GM18517 (cell line): ENCODE measurements at regions not wholly inside any gene's neighbourhood (a gene's known extent, or its start where the extent isn't known, plus 50 kb on each side); places are given as distances from the start of the nearest gene placed in this dataset.

Experiments used
- ATAC-seq: cut with Tn5 transposase; IDR thresholded peaks from one replicate; pipeline ENCODE4 v1.9.1; 2021; ENCODE audit warnings: mild to moderate bottlenecking, moderate library complexity; ENCODE audit not compliant: unreplicated experiment

- ATAC-seq, result no peak
Observed at GRCh38 chr10:131519723-131520605, 208.4 kb upstream of the TCERG1L start.

- ATAC-seq, result no peak
Observed at GRCh38 chr10:131531265-131532190, 220.0 kb upstream of the TCERG1L start.

- ATAC-seq, result no peak
Observed at GRCh38 chr10:131532291-131532690, 220.8 kb upstream of the TCERG1L start.

GRCh38 chr10:131532745-131533341 lies 221.3 kb upstream of the TCERG1L start:
- ATAC-seq, result no peak

- no peak for ATAC-seq
Observed at GRCh38 chr10:131533846-131534526, 222.5 kb upstream of the TCERG1L start.

GRCh38 chr10:131534836-131535235 lies 223.3 kb upstream of the TCERG1L start:
- no peak for ATAC-seq

- ATAC-seq, result no peak
Observed at GRCh38 chr10:131536676-131537075, 225.2 kb upstream of the TCERG1L start.

GRCh38 chr10:131537281-131537680 lies 225.8 kb upstream of the TCERG1L start:
- ATAC-seq, result no peak

- no peak for ATAC-seq
Observed at GRCh38 chr10:131544495-131544894, 233.0 kb upstream of the TCERG1L start.

GRCh38 chr10:131546086-131546810 lies 234.7 kb upstream of the TCERG1L start:
- no peak for ATAC-seq

GRCh38 chr10:131547129-131547799 lies 235.7 kb upstream of the TCERG1L start:
- no peak for ATAC-seq

- ATAC-seq, result no peak
Observed at GRCh38 chr10:131548176-131548575, 236.7 kb upstream of the TCERG1L start.

- no peak for ATAC-seq
Observed at GRCh38 chr10:131549116-131549515, 237.6 kb upstream of the TCERG1L start.

GRCh38 chr10:131553121-131553520 lies 241.6 kb upstream of the TCERG1L start:
- no peak for ATAC-seq

GRCh38 chr10:131553581-131553980 lies 242.1 kb upstream of the TCERG1L start:
- no peak for ATAC-seq

GRCh38 chr10:131554821-131555220 lies 243.3 kb upstream of the TCERG1L start:
- ATAC-seq, result no peak

GRCh38 chr10:131555406-131555805 lies 243.9 kb upstream of the TCERG1L start:
- no peak for ATAC-seq

GRCh38 chr10:131556061-131556896 lies 244.8 kb upstream of the TCERG1L start:
- no peak for ATAC-seq
